ENCODE measurements at regions not wholly inside any gene's neighbourhood (a gene's known extent, or its start where the extent isn't known, plus 50 kb on each side); places are given as distances from the start of the nearest gene placed in this dataset.
A peak's percentile ranks its signal among the peaks of the same experiment; 100 is the strongest.

GRCh38 chr7:142338633-142339501, 81.0 kb upstream of the PRSS58 start:
- DNase-seq (ENCODE audit: low read depth): peak; percentile 24

DNA sequence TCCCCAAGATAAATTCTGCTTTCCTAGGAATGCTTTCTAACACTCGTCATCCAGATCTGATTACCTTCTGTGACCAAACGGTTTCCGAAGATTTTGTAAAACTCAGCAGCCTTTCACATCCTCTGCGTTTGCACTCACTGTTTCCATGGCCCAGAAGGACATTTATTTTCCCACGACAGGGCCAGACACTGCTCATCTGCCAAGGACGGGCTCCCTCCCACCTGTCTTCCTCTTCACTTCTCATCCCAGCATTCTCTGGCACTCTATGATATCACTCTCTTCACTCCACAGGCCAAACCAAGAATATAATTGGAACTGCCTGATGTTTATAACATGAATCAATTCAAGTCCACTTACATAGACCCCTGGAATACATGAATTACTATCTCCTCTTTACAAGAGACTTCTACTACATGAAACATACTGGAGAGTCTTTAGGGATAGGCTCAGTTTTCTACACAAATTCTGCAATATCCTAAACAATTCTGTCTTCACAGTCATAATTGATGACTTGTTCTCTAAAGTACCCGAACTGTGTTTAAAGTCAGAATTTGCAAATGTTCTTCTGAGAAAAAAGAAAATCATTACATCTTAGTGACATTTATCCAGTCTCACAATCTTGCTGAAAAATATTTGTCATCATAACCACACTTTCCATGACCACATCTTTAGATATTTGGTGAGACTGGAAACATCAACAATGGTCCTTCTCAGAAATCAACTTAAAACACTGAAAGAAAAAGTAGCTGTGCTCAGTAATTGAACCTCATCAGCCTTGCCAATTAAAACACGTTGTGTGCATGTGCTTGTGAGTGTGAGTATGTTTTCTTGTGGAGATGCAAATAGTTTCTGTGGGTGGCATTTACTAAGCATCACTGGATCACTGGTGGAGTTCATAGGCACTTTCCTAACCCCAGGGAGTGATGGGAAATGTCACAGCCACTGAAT, 79.5 kb upstream of the PRSS58 start:
- peak; percentile 17 for DNase-seq (ENCODE audit: low read depth)

GRCh38 chr7:142334806-142335205, 76.9 kb upstream of the PRSS58 start:
- no peak for DNase-seq (ENCODE audit: low read depth)

- no peak for DNase-seq (ENCODE audit: low read depth)
Observed at GRCh38 chr7:142334236-142334635, 76.4 kb upstream of the PRSS58 start.

- DNase-seq (ENCODE audit: low read depth): no peak
Observed at GRCh38 chr7:142332421-142332820, 74.6 kb upstream of the PRSS58 start.

GRCh38 chr7:142331941-142332340, 74.1 kb upstream of the PRSS58 start:
- DNase-seq (ENCODE audit: low read depth): no peak

DNA sequence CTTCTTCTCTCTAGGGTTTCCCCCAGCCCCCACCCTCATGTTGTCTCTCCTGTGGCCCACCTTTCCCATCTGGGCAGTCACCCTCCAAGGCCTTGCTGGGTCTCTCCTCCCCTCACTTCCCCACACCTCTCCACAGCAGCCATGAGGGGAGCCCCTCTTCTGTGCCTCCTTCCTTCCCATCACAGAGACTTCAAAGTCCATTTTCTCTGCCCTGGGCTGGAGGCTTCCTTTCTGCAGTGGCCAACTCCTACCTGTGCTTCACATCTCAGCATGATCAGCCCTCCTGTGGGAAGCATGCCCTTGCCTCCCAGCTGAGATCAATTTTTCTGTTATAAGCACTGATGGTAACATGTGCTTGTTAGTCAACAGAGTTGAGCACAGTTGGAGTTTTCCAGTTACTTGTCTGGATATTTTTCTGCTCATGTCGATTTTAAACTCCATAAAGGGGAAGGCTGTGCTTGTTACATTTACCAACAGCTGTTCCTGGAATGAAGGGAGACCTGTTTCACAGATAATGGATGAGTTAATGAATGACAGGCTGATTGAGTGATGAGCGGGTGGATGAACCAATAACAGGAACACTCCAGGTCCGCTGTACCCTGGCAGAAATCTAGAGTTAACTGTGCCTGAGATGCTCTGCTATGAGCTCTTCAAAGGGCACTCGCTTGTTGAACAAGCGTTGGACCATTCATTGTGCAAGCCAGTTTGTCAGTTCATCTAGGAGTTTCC, 71.4 kb upstream of the PRSS58 start:
- DNase-seq (ENCODE audit: low read depth): no peak

GRCh38 chr7:142328551-142328950, 70.7 kb upstream of the PRSS58 start:
- no peak for DNase-seq (ENCODE audit: low read depth)

DNA sequence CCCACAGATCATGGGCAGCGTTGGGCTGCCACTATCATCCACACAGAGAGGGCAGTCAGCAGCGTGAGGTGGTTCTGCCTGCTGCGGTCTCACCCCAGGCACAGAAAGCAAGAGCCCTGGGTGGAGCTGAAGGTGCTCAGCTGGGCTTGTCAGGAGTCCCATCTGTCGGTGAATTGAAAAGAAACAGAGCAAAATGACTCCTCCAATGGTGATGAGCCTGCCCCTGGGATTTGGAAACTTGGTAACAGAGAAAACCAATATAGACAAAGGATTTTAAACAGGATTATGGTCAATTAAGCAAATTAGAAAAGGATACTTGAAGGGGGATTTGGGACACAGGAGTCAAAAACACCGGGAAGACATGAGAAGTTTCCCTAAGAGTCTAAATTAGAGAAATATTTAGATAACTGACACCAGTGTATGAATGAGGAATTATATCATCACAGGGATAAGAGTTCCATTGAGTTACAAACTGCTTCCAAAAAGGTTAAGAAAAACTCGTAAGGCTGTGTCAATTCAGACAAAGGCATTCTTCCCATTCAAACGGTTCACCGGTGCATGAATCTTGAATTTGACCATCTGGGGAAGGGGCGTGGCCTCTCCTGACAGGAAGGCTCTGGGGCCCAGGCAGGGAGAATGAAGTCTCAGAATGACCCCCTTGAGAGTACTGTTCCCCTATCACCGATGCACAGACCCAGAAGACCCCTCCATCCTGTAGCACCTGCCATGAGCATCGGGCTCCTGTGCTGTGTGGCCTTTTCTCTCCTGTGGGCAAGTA, 70.0 kb upstream of the PRSS58 start:
- no peak for DNase-seq (ENCODE audit: low read depth)

DNA sequence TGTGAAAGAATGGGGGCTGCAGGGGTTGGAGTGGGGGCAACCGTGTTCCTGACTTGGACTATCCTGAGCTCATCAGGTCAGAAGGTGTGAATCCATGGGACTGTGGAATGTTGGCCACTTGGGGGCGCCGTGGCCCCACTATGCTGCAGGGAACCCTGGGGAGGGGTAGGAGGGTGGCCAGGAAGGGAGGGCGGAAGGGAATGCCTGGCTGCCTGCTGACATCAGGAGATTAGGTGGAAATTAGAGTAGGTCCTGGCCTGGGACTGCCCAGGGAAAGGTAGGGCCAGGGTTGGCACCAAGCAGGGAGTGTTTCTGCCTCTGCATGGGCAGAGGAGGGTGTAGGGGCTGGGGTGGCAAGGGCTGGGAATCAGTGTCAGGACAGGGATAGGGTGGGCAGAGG, 65.8 kb upstream of the PRSS58 start:
- DNase-seq (ENCODE audit: low read depth): no peak

DNA sequence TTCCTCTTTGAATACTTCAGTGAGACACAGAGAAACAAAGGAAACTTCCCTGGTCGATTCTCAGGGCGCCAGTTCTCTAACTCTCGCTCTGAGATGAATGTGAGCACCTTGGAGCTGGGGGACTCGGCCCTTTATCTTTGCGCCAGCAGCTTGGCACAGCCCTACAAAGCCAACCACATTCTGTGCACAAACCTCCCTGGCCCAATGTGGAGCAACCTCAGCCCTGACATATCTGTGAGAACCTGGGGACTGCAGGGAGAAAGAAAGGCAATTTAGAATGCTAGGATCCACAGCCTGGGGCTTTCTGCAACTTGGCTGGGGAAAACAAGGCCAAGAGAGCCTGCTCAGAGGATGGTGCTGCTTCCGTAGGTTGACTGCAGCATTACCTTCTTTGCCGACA, 63.5 kb upstream of the PRSS58 start:
- DNase-seq (ENCODE audit: low read depth): no peak

DNA sequence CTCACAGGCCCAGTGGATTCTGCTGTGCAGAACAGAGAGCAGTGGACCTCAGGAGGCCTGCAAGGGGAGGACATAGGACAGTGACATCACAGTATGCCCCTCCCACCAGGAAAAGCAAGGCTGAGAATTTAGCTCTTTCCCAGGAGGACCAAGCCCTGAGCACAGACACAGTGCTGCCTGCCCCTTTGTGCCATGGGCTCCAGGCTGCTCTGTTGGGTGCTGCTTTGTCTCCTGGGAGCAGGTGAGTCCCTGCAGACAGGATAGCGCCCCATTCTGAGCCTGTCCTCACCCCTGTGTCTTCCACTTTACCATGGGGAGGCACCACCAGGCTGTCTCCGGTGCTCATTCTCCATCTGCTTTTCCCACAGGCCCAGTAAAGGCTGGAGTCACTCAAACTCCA, 63.0 kb upstream of the PRSS58 start:
- DNase-seq (ENCODE audit: low read depth): no peak

GRCh38 chr7:142319970-142320369, 62.1 kb upstream of the PRSS58 start:
- DNase-seq (ENCODE audit: low read depth): no peak

GRCh38 chr7:142314281-142314680, 56.4 kb upstream of the PRSS58 start:
- no peak for DNase-seq (ENCODE audit: low read depth)

GRCh38 chr7:142313528-142313927, 55.7 kb upstream of the PRSS58 start:
- DNase-seq (ENCODE audit: low read depth): no peak

DNA sequence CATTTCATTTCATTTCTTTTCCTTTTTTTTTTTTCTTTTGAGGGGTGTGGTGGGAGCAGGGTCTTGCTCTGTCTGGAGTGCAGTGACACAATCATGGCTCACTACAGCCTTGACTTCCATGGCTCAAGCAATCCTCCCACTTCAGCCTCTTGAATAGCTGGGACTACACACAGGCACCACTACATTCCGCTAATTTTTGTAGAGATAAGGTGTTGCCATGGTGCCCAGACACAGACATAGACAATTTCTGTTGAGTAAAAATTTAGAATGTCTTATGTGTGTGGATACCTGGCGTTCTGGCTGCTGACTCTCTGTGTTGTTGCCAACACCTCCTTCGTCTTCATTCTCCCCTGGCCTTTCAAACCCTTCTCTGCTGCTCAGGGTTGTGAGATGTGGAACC, 54.0 kb upstream of the PRSS58 start:
- DNase-seq (ENCODE audit: low read depth): no peak

- no peak for DNase-seq (ENCODE audit: low read depth)
Observed at GRCh38 chr7:142308918-142309317, 51.1 kb upstream of the PRSS58 start.

- DNase-seq (ENCODE audit: low read depth): no peak
Observed at GRCh38 chr7:142308326-142308725, 50.5 kb upstream of the PRSS58 start.

Data from myocyte (in vitro differentiated cells).